ENCODE measurements at regions not wholly inside any gene's neighbourhood (a gene's known extent, or its start where the extent isn't known, plus 50 kb on each side); places are given as distances from the start of the nearest gene placed in this dataset.

DNA sequence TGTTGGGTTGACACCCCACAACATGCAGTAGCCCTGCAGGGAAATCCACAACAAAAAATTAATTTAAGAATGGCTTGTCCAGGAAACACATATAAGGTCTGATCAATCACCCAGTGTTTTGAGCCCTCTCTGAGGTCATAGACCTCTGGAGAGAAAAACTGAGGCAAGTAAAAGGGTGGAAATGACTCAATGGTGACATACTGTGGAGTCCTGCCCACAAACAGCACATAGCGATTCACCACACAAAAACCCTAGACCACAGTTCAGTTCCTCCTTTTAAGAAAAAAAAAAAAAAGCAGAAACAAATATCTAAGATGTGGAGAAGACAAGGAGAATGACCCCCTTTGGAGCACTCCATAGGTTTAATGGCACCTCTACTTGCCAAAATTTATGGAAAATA is 2691.0 kb downstream of the PCDH7 start:
- ATAC-seq, result no peak
- no peaks in the 10 kb centered on the region for H3K27me3 ChIP-seq (ENCODE audit: low read length)
- H3K4me1 ChIP-seq (ENCODE audit: insufficient read depth, low read length), result peaks cover 6% of the 10 kb centered on the region
- H3K4me2 ChIP-seq (ENCODE audit: low read length), result no peak overlapping the region
- no TSS peak for BruUV-seq (replicated peaks)
- intact Hi-C loops (cut with micrococcal nuclease), result no loop called here
- no peaks in the 10 kb centered on the region for H4K20me1 ChIP-seq (ENCODE audit: low read length)
- ChIA-PET CTCF (no interaction called here), POLR2A (ENCODE audit: unreplicated experiment) (no interaction called here)
- no peaks in the 10 kb centered on the region for H3F3A ChIP-seq (ENCODE audit: low read length, unreplicated experiment)
- no peaks in the 10 kb centered on the region for H3K9me3 ChIP-seq (ENCODE audit: low read length)
- no peak overlapping the region for H3K9ac ChIP-seq (ENCODE audit: low read length)
- DNase-seq, result peak; percentile 13
- no peak for TF ChIP-seq EZH2 (IDR thresholded peaks at IDR 0.05; ENCODE audit: low read length, unreplicated experiment)
- TF ChIP-seq, protein P1, sequence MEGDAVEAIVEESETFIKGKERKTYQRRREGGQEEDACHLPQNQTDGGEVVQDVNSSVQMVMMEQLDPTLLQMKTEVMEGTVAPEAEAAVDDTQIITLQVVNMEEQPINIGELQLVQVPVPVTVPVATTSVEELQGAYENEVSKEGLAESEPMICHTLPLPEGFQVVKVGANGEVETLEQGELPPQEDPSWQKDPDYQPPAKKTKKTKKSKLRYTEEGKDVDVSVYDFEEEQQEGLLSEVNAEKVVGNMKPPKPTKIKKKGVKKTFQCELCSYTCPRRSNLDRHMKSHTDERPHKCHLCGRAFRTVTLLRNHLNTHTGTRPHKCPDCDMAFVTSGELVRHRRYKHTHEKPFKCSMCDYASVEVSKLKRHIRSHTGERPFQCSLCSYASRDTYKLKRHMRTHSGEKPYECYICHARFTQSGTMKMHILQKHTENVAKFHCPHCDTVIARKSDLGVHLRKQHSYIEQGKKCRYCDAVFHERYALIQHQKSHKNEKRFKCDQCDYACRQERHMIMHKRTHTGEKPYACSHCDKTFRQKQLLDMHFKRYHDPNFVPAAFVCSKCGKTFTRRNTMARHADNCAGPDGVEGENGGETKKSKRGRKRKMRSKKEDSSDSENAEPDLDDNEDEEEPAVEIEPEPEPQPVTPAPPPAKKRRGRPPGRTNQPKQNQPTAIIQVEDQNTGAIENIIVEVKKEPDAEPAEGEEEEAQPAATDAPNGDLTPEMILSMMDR (conservative IDR thresholded peaks at IDR 0.05; ENCODE audit: low read depth, low read length), result no peak
- no peaks in the 10 kb centered on the region for H3K9me2 ChIP-seq (replicated peaks; ENCODE audit: low read length)
- no peak overlapping the region for H2AFZ ChIP-seq (ENCODE audit: low read length)
- H3K27ac ChIP-seq (ENCODE audit: low read length), result no peak overlapping the region
- no peaks in the 10 kb centered on the region for H3K36me3 ChIP-seq (ENCODE audit: low read depth, low read length)
- H3K79me2 ChIP-seq (ENCODE audit: low read length), result no peaks in the 10 kb centered on the region
- no peak overlapping the region for H3K4me3 ChIP-seq (ENCODE audit: low read length)

DNA sequence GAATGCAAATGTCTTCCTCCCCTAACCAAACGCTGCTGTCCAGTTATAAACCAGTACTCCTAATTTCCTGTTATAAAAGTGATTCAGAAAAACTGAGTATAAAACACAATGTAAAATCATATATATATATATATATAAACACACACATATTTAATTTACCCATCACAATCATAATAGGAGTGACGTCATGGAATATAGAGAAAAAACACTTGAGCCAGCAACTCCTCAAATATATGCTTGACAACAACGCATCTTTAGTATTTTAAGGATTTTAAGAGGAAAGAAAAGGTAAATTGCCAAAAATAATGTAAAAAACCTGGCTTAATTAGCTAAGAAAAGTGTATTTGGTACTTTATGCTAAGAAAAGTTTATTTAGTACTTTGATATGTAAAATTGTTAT is 2701.7 kb downstream of the PCDH7 start:
- intact Hi-C loops (cut with micrococcal nuclease), result no loop called here
- ChIA-PET CTCF (no interaction called here), POLR2A (ENCODE audit: unreplicated experiment) (no interaction called here)
- Histone ChIP-seq H2AFZ (ENCODE audit: low read length) (no peak overlapping the region), H3K27me3 (ENCODE audit: low read length) (no peaks in the 10 kb centered on the region), H3K4me2 (ENCODE audit: low read length) (no peak overlapping the region), H3K9me2 (replicated peaks; ENCODE audit: low read length) (no peaks in the 10 kb centered on the region), H3K79me2 (ENCODE audit: low read length) (no peaks in the 10 kb centered on the region), H3K9ac (ENCODE audit: low read length) (no peak overlapping the region), H3F3A (ENCODE audit: low read length, unreplicated experiment) (no peaks in the 10 kb centered on the region), H3K4me1 (ENCODE audit: insufficient read depth, low read length) (no peaks in the 10 kb centered on the region), H3K36me3 (ENCODE audit: low read depth, low read length) (no peaks in the 10 kb centered on the region), H3K27ac (ENCODE audit: low read length) (no peak overlapping the region), H4K20me1 (ENCODE audit: low read length) (no peaks in the 10 kb centered on the region), H3K9me3 (ENCODE audit: low read length) (no peaks in the 10 kb centered on the region), H3K4me3 (ENCODE audit: low read length) (no peak overlapping the region)
- TF ChIP-seq EZH2phosphoT487 (IDR thresholded peaks at IDR 0.05; ENCODE audit: borderline replicate concordance, low read length), result no peak
- TF ChIP-seq EZH2 (IDR thresholded peaks at IDR 0.05; ENCODE audit: low read length, unreplicated experiment), result no peak
- TF ChIP-seq, protein P1 (conservative IDR thresholded peaks at IDR 0.05; ENCODE audit: low read depth, low read length), result no peak
- DNase-seq (no peak), ATAC-seq (no peak)
- BruUV-seq (replicated peaks), result no TSS peak

DNA sequence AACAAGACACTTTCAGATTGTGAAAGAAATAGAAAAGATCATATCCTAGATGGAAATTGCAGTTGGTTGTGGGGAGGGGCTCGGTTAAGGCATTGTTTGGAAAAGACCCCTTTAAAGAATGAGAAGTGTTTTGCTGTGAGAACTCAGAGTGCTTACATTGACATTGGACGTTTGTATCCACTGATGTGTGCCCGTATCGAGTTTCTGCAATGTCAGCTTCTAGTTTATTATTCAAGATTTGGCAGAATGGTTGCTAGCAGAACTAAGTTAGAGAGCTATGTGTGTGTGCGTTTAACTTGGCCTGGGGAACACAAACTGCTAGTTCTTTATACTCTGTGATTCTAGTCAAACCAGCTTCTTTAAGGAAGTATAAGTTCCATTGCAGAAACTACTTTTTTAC is 2702.5 kb downstream of the PCDH7 start:
- ATAC-seq (no peak), DNase-seq (no peak)
- ChIA-PET CTCF (no interaction called here), POLR2A (ENCODE audit: unreplicated experiment) (no interaction called here)
- BruUV-seq (replicated peaks), result no TSS peak
- intact Hi-C loops (cut with micrococcal nuclease), result no loop called here
- no peaks in the 10 kb centered on the region for H3K9me2 ChIP-seq (replicated peaks; ENCODE audit: low read length)
- no peak overlapping the region for H2AFZ ChIP-seq (ENCODE audit: low read length)
- H3K79me2 ChIP-seq (ENCODE audit: low read length), result no peaks in the 10 kb centered on the region
- no peaks in the 10 kb centered on the region for H3K4me1 ChIP-seq (ENCODE audit: insufficient read depth, low read length)
- no peak overlapping the region for H3K4me3 ChIP-seq (ENCODE audit: low read length)
- H4K20me1 ChIP-seq (ENCODE audit: low read length), result no peaks in the 10 kb centered on the region
- no peak overlapping the region for H3K9ac ChIP-seq (ENCODE audit: low read length)
- no peaks in the 10 kb centered on the region for H3K36me3 ChIP-seq (ENCODE audit: low read depth, low read length)
- no peak for TF ChIP-seq EZH2phosphoT487 (IDR thresholded peaks at IDR 0.05; ENCODE audit: borderline replicate concordance, low read length)
- TF ChIP-seq, protein P1 (conservative IDR thresholded peaks at IDR 0.05; ENCODE audit: low read depth, low read length), result no peak
- no peak for TF ChIP-seq EZH2 (IDR thresholded peaks at IDR 0.05; ENCODE audit: low read length, unreplicated experiment)
- H3K4me2 ChIP-seq (ENCODE audit: low read length), result no peak overlapping the region
- H3F3A ChIP-seq (ENCODE audit: low read length, unreplicated experiment), result no peaks in the 10 kb centered on the region
- no peak overlapping the region for H3K27ac ChIP-seq (ENCODE audit: low read length)
- no peaks in the 10 kb centered on the region for H3K9me3 ChIP-seq (ENCODE audit: low read length)
- no peaks in the 10 kb centered on the region for H3K27me3 ChIP-seq (ENCODE audit: low read length)
